ENCODE measurements at regions not wholly inside any gene's neighbourhood (a gene's known extent, or its start where the extent isn't known, plus 50 kb on each side); places are given as distances from the start of the nearest gene placed in this dataset.
"Not testable (repeated sequence)": the region's sequence is repeated elsewhere in the genome, so short reads cannot be mapped to it uniquely, and the experiment has no call there.

DNA sequence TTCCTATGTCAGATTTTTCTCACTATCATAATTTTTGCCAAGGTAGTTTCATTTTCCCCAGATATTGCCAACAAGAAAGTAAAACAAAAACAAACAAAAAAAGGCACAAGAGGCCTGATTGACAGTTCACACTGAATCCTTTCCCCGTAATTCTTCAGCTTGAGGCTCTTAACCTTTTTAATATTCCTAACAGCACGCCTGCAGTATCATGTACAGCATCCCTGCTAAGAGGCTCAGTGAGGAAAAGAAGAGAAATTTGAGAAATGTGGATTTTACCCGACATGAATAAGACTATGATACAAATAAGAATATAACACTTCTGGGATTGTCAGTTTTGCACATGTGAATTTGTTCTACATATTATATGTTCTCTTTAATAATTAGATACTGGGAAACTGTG is 182.4 kb upstream of the CDK1 start:
- intact Hi-C loops (cut with DNase I): no loop called here
- WGBS, 2 donors: 93 to 94% methylated on average over 3 of the region's 3 CpGs
- Histone ChIP-seq H3K27ac (ENCODE audit: low read depth in 1 of 2, low read length in 2 of 2) (no peak overlapping the region), H3K27me3 (ENCODE audit: control insufficient read depth in 1 of 2, insufficient read depth in 2 of 2, low read length in 1 of 2) (no peaks in the 10 kb centered on the region), H3K36me3 (ENCODE audit: control insufficient read depth in 1 of 2, insufficient read depth in 2 of 2, low read length in 1 of 2) (no peaks in the 10 kb centered on the region), H3K9me3 (ENCODE audit: control insufficient read depth, low read length) (no peaks in the 10 kb centered on the region), H3K4me3 (ENCODE audit: low read length in 2 of 2) (no peak overlapping the region), H3K4me1 (ENCODE audit: control insufficient read depth in 1 of 2, insufficient read depth in 2 of 2, low read length in 2 of 2) (no peaks in the 10 kb centered on the region)
- DNase-seq (no peak), ATAC-seq (ENCODE audit: low FRiP score) (no peak)

- ATAC-seq (ENCODE audit: low FRiP score) (no peak), DNase-seq (no peak)
- Histone ChIP-seq H3K4me3 (ENCODE audit: low read length in 2 of 2) (no peak overlapping the region), H3K27ac (ENCODE audit: low read depth in 1 of 2, low read length in 2 of 2) (no peak overlapping the region), H3K36me3 (ENCODE audit: control insufficient read depth in 1 of 2, insufficient read depth in 2 of 2, low read length in 1 of 2) (no peaks in the 10 kb centered on the region), H3K4me1 (ENCODE audit: control insufficient read depth in 1 of 2, insufficient read depth in 2 of 2, low read length in 2 of 2) (no peaks in the 10 kb centered on the region), H3K9me3 (ENCODE audit: control insufficient read depth, low read length) (no peaks in the 10 kb centered on the region), H3K27me3 (ENCODE audit: control insufficient read depth in 1 of 2, insufficient read depth in 2 of 2, low read length in 1 of 2) (no peaks in the 10 kb centered on the region)
- 93 to 97% methylated on average over 1 of the region's 1 CpG for WGBS, 2 donors
- intact Hi-C loops (cut with DNase I): no loop called here
These were observed 183.7 kb upstream of the CDK1 start for GRCh38 chr10:60594476-60595051.

- DNase-seq: no peak
- WGBS, 2 donors: 94 to 96% methylated on average over 2 of the region's 2 CpGs
These were observed 187.2 kb upstream of the CDK1 start for GRCh38 chr10:60591119-60591518.

GRCh38 chr10:60589376-60589775 is 188.9 kb upstream of the CDK1 start:
- DNase-seq (no peak), ATAC-seq (ENCODE audit: low FRiP score) (no peak)
- no peak overlapping the region for H3K4me3 ChIP-seq (ENCODE audit: low read length in 2 of 2)
- 62 to 67% methylated on average over 2 of the region's 2 CpGs for WGBS, 2 donors
- H3K36me3 ChIP-seq (ENCODE audit: control insufficient read depth in 1 of 2, insufficient read depth in 2 of 2, low read length in 1 of 2): no peaks in the 10 kb centered on the region
- intact Hi-C loops (cut with DNase I): no loop called here
- H3K27ac ChIP-seq (ENCODE audit: low read depth in 1 of 2, low read length in 2 of 2): no peak overlapping the region
- no peaks in the 10 kb centered on the region for H3K4me1 ChIP-seq (ENCODE audit: control insufficient read depth in 1 of 2, insufficient read depth in 2 of 2, low read length in 2 of 2)
- no peaks in the 10 kb centered on the region for H3K9me3 ChIP-seq (ENCODE audit: control insufficient read depth, low read length)
- H3K27me3 ChIP-seq (ENCODE audit: control insufficient read depth in 1 of 2, insufficient read depth in 2 of 2, low read length in 1 of 2): no peaks in the 10 kb centered on the region

More at GRCh38 chr10:60591119-60591518, 187.2 kb upstream of the CDK1 start:
- Histone ChIP-seq H3K36me3 (ENCODE audit: control insufficient read depth in 1 of 2, insufficient read depth in 2 of 2, low read length in 1 of 2) (no peaks in the 10 kb centered on the region), H3K27me3 (ENCODE audit: control insufficient read depth in 1 of 2, insufficient read depth in 2 of 2, low read length in 1 of 2) (no peaks in the 10 kb centered on the region), H3K4me1 (ENCODE audit: control insufficient read depth in 1 of 2, insufficient read depth in 2 of 2, low read length in 2 of 2) (no peaks in the 10 kb centered on the region), H3K4me3 (ENCODE audit: low read length in 2 of 2) (no peak overlapping the region), H3K9me3 (ENCODE audit: control insufficient read depth, low read length) (no peaks in the 10 kb centered on the region), H3K27ac (ENCODE audit: low read depth in 1 of 2, low read length in 2 of 2) (no peak overlapping the region)
- intact Hi-C loops (cut with DNase I): no loop called here
- ATAC-seq (ENCODE audit: low FRiP score): no peak

GRCh38 chr10:60581782-60582181 is 192.1 kb upstream of the ANK3 start:
- H3K4me1 ChIP-seq (ENCODE audit: control insufficient read depth in 1 of 2, insufficient read depth in 2 of 2, low read length in 2 of 2); H3K4me3 ChIP-seq (ENCODE audit: low read length in 2 of 2); ATAC-seq (ENCODE audit: low FRiP score); H3K27ac ChIP-seq (ENCODE audit: low read depth in 1 of 2, low read length in 2 of 2); H3K9me3 ChIP-seq (ENCODE audit: control insufficient read depth, low read length); DNase-seq; H3K27me3 ChIP-seq (ENCODE audit: control insufficient read depth in 1 of 2, insufficient read depth in 2 of 2, low read length in 1 of 2); intact Hi-C loops (cut with DNase I); H3K36me3 ChIP-seq (ENCODE audit: control insufficient read depth in 1 of 2, insufficient read depth in 2 of 2, low read length in 1 of 2): not testable (repeated sequence)
- WGBS, 2 donors: 96 to 99% methylated on average over 2 of the region's 2 CpGs

DNA sequence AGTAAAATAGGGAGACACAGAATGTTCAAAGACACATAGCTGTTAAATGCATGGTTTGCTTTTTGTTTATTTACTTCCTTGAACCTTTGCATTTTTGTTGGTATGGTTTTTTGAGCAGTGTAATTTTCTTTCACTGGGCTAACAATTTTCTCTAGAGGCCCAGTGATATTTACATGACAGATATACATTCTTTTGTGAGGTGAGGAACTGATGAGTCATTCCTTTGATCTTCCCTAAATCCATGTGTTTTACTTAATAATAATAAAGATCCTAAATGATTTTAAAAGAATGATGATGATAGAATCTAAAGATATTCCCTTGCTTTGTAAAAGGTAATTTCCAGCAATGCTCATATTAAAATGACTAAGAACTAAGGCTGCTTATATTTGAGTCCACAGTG is 188.5 kb upstream of the ANK3 start:
- intact Hi-C loops (cut with DNase I): no loop called here
- H3K4me3 ChIP-seq (ENCODE audit: low read length in 2 of 2): no peak overlapping the region
- no peaks in the 10 kb centered on the region for H3K9me3 ChIP-seq (ENCODE audit: control insufficient read depth, low read length)
- no peaks in the 10 kb centered on the region for H3K4me1 ChIP-seq (ENCODE audit: control insufficient read depth in 1 of 2, insufficient read depth in 2 of 2, low read length in 2 of 2)
- ATAC-seq (ENCODE audit: low FRiP score) (no peak), DNase-seq (no peak)
- H3K27ac ChIP-seq (ENCODE audit: low read depth in 1 of 2, low read length in 2 of 2): no peak overlapping the region
- no peaks in the 10 kb centered on the region for H3K36me3 ChIP-seq (ENCODE audit: control insufficient read depth in 1 of 2, insufficient read depth in 2 of 2, low read length in 1 of 2)
- H3K27me3 ChIP-seq (ENCODE audit: control insufficient read depth in 1 of 2, insufficient read depth in 2 of 2, low read length in 1 of 2): no peaks in the 10 kb centered on the region

DNA sequence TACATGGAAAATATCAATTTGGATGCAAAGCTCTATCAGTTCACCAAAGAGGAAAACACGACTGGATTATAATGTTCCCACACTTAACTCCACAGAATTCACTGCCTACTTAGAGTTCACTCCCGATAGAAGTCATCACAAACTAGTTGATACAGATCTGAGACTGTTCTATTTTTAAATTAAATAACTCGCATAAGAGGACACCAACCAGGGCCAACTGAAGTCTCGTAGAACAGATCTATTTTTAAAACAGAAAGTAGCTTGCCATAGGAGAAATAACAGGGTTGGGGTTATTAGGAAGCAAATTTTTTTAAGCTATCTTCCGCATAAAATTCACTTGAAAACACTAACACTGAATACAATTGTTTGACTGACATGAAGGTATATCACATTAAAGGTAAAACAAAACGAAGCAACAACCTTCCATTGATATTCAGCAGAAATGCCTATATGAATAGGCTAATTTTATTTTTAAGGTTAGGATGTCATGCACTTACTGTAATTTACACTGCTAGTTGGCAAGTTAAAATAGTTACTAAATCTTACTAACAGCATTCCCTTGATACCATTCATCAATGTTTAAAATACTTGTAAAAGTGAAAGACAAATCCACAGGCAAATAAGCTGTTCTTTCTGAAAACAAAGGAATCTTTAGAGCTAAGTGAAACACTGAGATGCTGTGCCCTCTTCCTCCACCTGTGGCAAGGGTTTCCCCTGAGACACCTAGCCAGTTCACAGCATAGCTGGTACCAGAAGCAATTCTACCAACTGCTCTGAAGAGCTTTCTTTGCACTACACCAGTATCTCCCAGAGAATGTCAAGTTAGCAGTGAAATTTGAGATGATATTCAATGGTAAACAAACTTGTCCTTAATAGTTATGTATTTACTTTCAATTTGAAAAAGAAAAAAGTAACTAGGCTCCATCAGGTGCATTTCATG is 186.7 kb upstream of the ANK3 start:
- H3K27ac ChIP-seq (ENCODE audit: low read depth in 1 of 2, low read length in 2 of 2): no peak overlapping the region
- no peaks in the 10 kb centered on the region for H3K9me3 ChIP-seq (ENCODE audit: control insufficient read depth, low read length)
- intact Hi-C loops (cut with DNase I): no loop called here
- H3K4me3 ChIP-seq (ENCODE audit: low read length in 2 of 2): no peak overlapping the region
- no peaks in the 10 kb centered on the region for H3K27me3 ChIP-seq (ENCODE audit: control insufficient read depth in 1 of 2, insufficient read depth in 2 of 2, low read length in 1 of 2)
- no peaks in the 10 kb centered on the region for H3K4me1 ChIP-seq (ENCODE audit: control insufficient read depth in 1 of 2, insufficient read depth in 2 of 2, low read length in 2 of 2)
- DNase-seq: no peak
- WGBS, 2 donors: 24 to 25% methylated on average over 6 of the region's 6 CpGs
- ATAC-seq (ENCODE audit: low FRiP score): no peak
- H3K36me3 ChIP-seq (ENCODE audit: control insufficient read depth in 1 of 2, insufficient read depth in 2 of 2, low read length in 1 of 2): no peaks in the 10 kb centered on the region

GRCh38 chr10:60575105-60575504 is 185.4 kb upstream of the ANK3 start:
- DNase-seq (no peak), ATAC-seq (ENCODE audit: low FRiP score) (no peak)
- H3K9me3 ChIP-seq (ENCODE audit: control insufficient read depth, low read length): no peaks in the 10 kb centered on the region
- intact Hi-C loops (cut with DNase I): no loop called here
- H3K4me3 ChIP-seq (ENCODE audit: low read length in 2 of 2): no peak overlapping the region
- H3K36me3 ChIP-seq (ENCODE audit: control insufficient read depth in 1 of 2, insufficient read depth in 2 of 2, low read length in 1 of 2): no peaks in the 10 kb centered on the region
- no peaks in the 10 kb centered on the region for H3K27me3 ChIP-seq (ENCODE audit: control insufficient read depth in 1 of 2, insufficient read depth in 2 of 2, low read length in 1 of 2)
- WGBS, 2 donors: 96 to 97% methylated on average over 6 of the region's 6 CpGs
- no peak overlapping the region for H3K27ac ChIP-seq (ENCODE audit: low read depth in 1 of 2, low read length in 2 of 2)
- no peaks in the 10 kb centered on the region for H3K4me1 ChIP-seq (ENCODE audit: control insufficient read depth in 1 of 2, insufficient read depth in 2 of 2, low read length in 2 of 2)

GRCh38 chr10:60574388-60574787 is 184.7 kb upstream of the ANK3 start:
- ATAC-seq (ENCODE audit: low FRiP score): no peak
- no peak for DNase-seq
- WGBS, 2 donors: 99% methylated on average over 4 of the region's 4 CpGs
- intact Hi-C loops (cut with DNase I): no loop called here
- no peaks in the 10 kb centered on the region for H3K9me3 ChIP-seq (ENCODE audit: control insufficient read depth, low read length)
- H3K27me3 ChIP-seq (ENCODE audit: control insufficient read depth in 1 of 2, insufficient read depth in 2 of 2, low read length in 1 of 2): no peaks in the 10 kb centered on the region
- no peaks in the 10 kb centered on the region for H3K36me3 ChIP-seq (ENCODE audit: control insufficient read depth in 1 of 2, insufficient read depth in 2 of 2, low read length in 1 of 2)
- H3K4me3 ChIP-seq (ENCODE audit: low read length in 2 of 2): no peak overlapping the region
- no peaks in the 10 kb centered on the region for H3K4me1 ChIP-seq (ENCODE audit: control insufficient read depth in 1 of 2, insufficient read depth in 2 of 2, low read length in 2 of 2)
- H3K27ac ChIP-seq (ENCODE audit: low read depth in 1 of 2, low read length in 2 of 2): no peak overlapping the region
